ENCODE measurements at regions not wholly inside any gene's neighbourhood (a gene's known extent, or its start where the extent isn't known, plus 50 kb on each side); places are given as distances from the start of the nearest gene placed in this dataset.
"Not testable (repeated sequence)": the region's sequence is repeated elsewhere in the genome, so short reads cannot be mapped to it uniquely, and the experiment has no call there.

DNA sequence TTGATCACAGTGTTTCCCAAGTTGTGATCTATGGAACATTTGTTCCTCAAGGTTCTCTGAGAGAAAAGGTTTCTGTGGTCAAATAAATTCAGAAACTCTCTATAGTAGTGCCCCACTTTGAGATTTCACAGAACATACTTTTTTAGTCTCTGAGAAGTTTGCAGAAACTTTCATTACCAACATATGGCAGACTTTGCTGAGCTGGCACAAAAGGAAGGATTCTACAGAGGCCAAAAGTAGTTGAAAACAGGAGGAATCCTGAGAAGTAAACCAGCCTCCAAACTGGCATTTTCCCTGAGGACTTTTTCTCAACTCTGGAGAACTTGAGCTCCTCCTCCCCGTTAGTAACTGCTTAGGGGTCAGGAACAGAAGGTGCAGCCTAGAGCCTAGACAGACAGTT, 117.8 kb upstream of the ESX1 start:
- DNase-seq = no peak

DNA sequence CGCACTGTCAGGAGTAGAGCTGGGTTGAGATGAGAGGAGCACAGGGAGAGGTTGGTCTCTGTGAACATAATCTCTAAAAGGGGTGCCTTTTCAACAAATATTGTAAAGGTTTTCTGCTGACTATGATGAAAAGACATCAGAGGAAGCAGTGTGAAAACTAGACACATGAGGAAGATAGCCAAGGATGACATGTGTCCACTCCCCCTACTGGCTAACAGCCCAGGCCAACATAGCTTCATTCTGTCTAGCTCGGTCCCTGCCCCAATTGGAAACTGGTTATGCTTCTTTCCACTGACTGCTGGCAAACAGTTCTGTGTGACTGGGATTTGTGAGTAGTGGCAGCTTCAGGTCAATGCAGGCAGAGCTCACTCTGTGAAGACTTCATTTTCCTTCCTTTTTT, 115.4 kb upstream of the ESX1 start:
- DNase-seq = no peak

- DNase-seq = not testable (repeated sequence)
Observed at GRCh38 chrX:104360774-104361173, 106.0 kb upstream of the ESX1 start.

DNA sequence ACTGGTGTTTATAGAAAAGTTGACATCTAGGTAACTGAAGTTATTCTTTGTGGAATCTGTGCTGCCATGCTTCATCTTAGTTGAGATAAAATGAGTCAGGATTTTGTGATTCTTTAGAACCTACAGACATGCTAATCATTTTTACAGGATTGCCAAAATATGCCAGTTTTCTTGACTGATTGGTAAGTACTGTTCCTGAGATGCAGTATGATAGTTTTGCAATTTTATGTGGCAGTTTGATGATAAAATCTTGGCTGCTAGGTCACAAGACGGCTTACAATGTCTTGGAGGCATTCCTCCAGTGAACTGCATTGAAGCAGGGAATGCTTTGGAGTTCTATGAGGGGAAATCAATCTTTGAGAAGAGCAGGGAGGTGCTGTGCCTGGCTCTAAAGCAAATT, 104.4 kb upstream of the ESX1 start:
- DNase-seq = no peak

DNA sequence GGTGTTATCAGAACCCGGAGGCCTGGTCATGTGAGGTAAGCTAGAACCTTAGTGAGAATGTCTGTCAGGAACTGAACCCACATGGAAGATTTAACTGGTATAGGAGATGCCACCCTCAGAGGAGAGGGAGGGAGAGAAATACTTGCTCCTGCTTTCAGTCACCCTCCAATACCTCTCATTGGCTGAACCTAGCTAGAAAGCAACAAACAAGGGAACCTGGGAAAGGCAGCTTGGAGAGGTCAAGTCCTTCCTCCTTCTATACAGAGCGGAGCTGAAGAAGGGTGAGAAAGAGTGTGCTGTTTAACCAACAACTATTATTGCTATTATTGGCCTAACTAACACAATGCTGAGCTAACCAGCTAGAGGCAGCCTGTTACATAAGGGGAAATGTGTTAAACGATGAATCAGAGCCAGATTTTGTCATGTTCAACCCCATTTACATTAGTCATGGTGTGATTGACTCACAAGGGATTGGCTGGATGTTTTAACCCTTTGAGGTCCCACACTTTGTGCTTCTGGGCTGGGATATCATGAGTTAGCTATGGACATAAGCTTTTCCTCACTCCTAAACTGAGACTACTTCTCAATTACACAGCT, 96.5 kb upstream of the ESX1 start:
- DNase-seq = peak; percentile 45

DNA sequence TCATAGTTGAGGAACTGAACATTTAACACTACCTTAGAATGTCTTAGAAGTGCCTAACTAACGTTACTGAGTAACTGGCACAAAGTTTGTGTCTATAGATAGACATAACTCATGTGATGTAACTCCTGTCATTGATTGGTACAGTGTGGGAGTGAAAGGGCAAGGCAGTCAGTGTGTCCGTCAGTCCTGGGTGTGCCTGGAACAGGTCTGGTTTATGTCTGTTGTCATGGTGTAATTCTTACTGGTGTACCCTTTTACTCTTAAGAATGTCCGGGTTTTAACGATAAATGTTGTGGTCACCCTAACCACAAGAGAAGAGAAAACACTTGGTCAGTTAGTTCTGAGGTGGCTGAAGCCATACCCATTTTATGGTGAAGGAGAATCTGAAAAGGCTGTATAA, 93.1 kb upstream of the ESX1 start:
- DNase-seq = peak; percentile 36

DNA sequence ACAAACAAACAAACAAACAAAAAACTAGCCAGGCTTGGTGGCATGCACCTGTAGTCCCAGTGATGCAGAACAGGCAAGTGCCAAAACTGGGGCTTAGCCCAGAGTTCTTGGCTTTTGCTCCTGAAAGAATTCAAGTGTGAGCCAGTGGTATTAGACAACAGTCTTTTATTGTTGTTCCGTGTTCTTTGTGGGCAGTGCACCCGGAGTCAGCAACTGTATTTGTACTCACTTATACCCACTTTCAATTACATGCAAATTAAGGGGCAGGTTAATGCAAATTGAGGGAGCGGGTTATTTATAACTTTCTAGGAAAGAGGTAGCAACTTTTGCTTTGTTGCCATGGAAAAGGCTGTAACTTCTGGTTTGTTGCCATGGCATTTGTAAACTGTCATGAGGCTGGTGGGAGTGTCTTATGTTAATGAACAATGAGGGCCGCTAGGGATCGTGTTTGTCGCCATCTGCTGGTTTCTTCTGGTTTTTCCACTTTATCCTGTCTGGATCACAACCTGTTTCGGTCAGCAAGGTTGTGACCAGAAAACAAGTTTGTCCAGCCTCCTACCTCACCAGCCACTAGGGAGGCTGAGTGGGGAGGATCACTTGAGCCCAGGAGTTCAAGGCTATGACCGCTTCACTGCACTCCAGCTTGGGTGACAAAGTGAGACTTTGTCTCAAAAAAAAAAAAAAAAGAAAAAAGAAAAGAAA, 88.8 kb upstream of the ESX1 start:
- DNase-seq = peak; percentile 77

GRCh38 chrX:104342065-104342464, 87.3 kb upstream of the ESX1 start:
- DNase-seq = no peak

DNA sequence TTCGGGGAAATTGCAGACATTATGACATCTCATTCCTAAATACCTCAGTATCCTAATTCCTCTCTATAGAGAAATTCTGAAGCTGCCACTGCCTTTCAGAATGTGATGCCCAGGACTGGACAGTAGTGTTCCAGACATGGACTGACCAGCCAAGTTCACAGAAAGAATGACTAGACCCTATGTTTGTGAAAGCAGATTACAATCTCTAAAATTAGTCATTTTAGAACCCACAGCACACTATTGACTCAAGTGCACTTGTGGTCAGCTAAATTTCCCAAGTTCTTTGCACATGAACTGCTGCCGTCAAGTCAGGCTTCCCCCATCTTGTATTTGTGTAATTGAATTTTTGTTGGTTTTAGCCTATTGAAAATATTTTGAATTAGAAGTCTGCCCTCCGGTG, 81.0 kb upstream of the ESX1 start:
- DNase-seq = peak; percentile 1

DNA sequence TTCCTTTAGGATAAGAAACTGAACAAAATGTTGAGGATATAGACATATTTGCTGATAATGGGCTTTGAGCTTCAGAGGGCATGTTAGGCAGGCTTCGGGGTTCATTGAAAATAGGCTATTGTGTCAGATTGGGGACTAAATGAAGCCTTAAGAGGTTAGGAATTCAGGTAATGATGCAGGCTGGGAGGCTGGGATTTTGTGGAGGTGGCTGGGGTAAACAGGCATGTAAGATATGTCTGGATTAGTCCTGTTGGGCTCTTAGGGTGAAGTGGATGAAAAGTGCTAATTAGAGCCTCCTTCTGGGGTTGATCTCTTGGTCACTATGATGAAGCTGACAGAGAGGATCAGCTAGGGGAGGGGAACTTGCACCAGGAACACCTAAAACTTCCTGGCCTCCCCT, 80.2 kb upstream of the ESX1 start:
- DNase-seq = no peak

DNA sequence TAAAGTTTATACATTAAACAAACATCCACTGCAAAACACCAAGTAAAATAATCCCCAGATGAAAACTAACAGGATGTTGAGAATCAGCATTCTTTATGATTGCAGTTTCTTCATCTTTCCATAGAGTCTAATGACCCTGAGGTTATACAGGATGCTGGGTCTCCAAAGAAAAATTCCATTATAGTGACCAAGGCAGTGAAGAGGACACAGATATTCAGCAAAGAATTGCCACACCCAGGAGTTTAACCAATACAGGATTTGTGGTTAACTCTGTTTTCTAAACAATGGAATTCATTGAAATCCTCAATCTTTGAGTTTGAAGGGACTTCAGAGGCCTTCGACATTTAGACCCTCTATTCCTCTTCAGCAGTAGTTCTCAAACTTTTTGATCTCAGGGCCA, 76.2 kb upstream of the ESX1 start:
- DNase-seq = no peak

- no peak for DNase-seq
Observed at GRCh38 chrX:104329731-104330130, 75.0 kb upstream of the ESX1 start.

DNA sequence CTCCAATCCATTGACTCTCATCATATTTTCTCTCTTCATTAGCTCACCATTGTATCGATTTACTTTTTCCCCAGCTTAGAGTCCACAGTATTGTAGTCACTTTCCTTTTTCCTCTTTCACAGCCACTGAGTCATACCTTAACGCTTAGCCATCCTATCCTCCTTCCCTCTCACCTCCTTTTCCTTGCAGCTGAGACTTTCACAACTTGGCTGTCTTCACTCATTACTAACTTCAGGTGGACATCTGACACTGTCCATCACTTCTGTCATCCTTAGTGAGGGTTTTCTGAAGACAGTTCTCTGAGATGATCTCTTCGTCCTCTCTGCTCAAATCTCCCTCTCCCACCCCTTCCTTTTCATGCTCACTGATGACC, 70.5 kb upstream of the ESX1 start:
- DNase-seq = no peak

GRCh38 chrX:104324461-104325212, 69.9 kb upstream of the ESX1 start:
- DNase-seq = no peak

- DNase-seq = no peak
Observed at GRCh38 chrX:104319346-104319745, 64.6 kb upstream of the ESX1 start.

DNA sequence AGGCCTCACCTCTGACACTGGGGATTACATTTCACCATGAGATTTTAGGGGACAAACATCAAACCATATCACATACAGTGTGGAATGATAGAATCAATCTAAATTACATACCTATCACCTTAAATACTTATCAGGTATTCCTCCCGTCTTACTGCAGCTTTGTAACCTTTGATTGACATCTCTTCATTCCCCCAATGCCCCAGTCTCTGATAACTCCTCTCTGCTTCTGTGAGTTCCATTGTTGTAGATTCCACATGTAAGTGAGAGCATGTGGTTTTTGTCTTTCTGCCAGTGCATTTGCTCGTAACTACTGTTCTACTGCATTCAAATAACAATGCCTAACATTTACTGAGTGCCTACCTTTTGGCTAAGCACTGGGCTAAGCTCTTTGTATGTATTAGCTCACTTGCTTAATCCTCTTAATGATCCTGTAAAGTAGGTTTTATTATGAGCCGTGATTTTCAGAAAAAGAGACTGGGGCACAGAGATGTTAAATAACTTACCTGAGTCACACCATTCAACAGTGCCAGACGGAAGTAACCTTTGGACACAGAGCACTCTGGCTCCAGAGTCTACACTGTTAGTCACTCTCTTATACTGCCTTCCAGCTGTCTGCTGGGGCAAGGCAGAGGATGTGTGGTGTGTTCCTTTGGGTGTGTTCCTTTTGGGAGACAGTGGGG, 63.7 kb upstream of the ESX1 start:
- no peak for DNase-seq

- no peak for DNase-seq
Observed at GRCh38 chrX:104316739-104317138, 62.0 kb upstream of the ESX1 start.

DNA sequence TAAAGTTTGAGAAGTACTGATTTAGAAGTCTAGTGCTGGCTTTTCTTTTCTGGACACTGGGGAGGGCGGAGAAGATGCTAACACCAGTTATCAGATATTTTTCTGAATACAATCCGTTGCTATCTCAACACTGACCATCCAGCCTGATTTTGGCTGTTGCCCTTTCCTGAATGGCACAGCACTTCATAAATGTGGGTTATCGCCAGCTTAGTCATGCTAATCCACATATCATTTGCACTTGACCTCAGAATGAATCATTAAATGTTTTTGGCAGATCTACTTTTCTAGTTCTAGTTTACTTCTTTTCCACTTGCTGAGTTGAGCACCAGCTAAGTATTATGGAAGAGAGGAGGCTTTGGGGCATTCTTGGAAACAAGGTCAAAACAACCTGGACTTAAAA, 60.8 kb upstream of the ESX1 start:
- DNase-seq = no peak

- DNase-seq = no peak
Observed at GRCh38 chrX:104310657-104311254, 56.0 kb upstream of the ESX1 start.

DNA sequence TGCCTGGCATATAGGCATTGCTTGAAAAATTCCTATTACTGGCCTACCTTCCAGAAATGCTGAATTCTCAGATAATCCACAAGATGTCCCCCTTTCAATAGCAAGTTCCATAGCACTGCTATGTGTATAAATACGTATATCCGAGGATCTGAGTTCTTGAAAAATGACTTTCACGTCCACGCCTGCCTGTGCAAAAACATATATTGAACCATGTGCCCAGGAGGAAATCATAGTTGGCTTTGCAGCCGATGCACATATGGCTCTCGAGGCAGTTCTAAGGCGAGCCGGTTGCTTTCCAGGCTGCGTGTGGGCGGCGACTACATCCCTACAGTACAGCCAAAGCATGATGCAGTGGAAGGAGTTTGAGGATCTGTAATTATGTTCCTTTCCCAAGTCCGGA, 55.4 kb upstream of the ESX1 start:
- peak; percentile 7 for DNase-seq

GRCh38 chrX:104309169-104309568, 54.4 kb upstream of the ESX1 start:
- no peak for DNase-seq

DNA sequence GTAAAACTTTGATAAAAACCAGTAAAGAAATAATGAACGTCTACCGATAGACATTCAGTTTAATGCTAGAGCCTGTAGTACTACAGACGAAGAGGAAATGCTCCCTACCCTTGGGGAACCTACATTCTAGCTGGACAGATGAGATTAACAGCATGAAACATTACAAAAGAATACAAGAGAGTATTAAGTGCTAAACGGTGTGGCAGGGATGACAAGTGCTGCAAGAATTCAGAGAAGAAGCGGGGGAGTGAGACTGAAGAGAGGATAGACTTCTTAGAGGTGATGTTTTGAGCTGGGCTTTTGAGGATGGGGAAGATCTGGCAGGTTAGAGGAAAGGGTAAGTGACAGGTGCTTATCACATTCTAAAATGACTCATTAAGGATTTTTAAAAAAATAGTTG, 52.6 kb upstream of the ESX1 start:
- no peak for DNase-seq

GRCh38 chrX:104306180-104306579, 51.4 kb upstream of the ESX1 start:
- no peak for DNase-seq
